ENCODE measurements at regions not wholly inside any gene's neighbourhood (a gene's known extent, or its start where the extent isn't known, plus 50 kb on each side); places are given as distances from the start of the nearest gene placed in this dataset.

DNA sequence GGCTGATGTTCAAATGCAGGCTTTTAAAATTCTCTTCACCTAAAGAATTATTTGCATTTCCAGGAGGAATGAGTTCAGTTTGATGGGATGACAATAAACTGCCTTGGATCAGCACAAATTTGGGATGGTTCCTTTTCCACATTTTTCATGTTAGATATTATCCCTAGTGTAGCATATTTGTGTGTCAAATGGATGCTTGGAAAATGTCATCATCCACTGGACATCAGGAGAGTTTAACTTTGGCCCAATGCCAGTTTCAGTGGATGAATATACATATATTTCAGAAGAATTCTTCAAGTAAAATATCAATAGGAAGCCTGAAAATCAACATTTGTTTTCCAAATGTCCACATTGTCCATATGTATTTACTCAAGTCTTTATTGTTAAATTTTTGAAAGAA, 116.5 kb upstream of the COL24A1 start:
- no peak for TF ChIP-seq CTCF (IDR thresholded peaks at IDR 0.05)
- no peak for TF ChIP-seq POLR2AphosphoS5 (IDR thresholded peaks at IDR 0.05)
- no peak for TF ChIP-seq POLR2A (IDR thresholded peaks at IDR 0.05)
